ENCODE measurements at regions not wholly inside any gene's neighbourhood (a gene's known extent, or its start where the extent isn't known, plus 50 kb on each side); places are given as distances from the start of the nearest gene placed in this dataset.

- TF ChIP-seq POLR2A (IDR thresholded peaks at IDR 0.05) (no peak), CTCF (IDR thresholded peaks at IDR 0.05) (no peak)
These were observed 244.7 kb downstream of the EIPR1 start for GRCh38 chr2:3132966-3133365.

All from uterus (tissue), 2 donors.